HepG2 (cell line): ENCODE measurements at regions not wholly inside any gene's neighbourhood (a gene's known extent, or its start where the extent isn't known, plus 50 kb on each side); places are given as distances from the start of the nearest gene placed in this dataset.

Source experiments
- ATAC-seq: fragments of 200-7000 bp; cut with Tn5 transposase; 3 replicates; pipeline ENCODE4 v1.9.1; 2020; ENCODE audit warnings: mild to moderate bottlenecking, moderate library complexity
- BruUV-seq: library from RNA; stranded (reverse); fragments of 400-500 nt; replicated peaks from 2 replicates; lab custom pipeline; 2021; lab: Mats Ljungman, UMichigan
- CTCF ChIA-PET: fragments of 300-600 bp; formaldehyde crosslinking; extraction: SDS; loops from one replicate; lab custom pipeline; 2021; ENCODE audit warnings: low total read pairs, inconsistent platforms, low intra/inter-chr PET ratio; lab: Yijun Ruan, JAX
- POLR2A ChIA-PET: fragments of 350-600 bp; sonication (Branson Sonifier 250); formaldehyde crosslinking; loops from one replicate; lab custom pipeline; 2020; ENCODE audit warnings: antibody characterized with exemption, inconsistent platforms; lab: Yijun Ruan, JAX
- DNase-seq: peaks from one replicate; pipeline ENCODE4 v3.0.0-alpha.2; 2015; ENCODE audit warnings: low spot score
- FAIRE-seq: peaks from 3 replicates; lab custom pipeline; 2011; peaks lifted over from hg19 to GRCh38; lab: Jason Lieb, UNC
- H2AFZ ChIP-seq: one replicate; pipeline ENCODE4 v1.6.1; 2011; ENCODE audit warnings: low read length, inconsistent platforms
- H3K27ac ChIP-seq: fragments of 300-600 bp; 3 replicates; pipeline ENCODE4 v1.8.0; 2011; ENCODE audit warnings: mixed run types, mild to moderate bottlenecking, mixed read lengths, low read length, inconsistent platforms; ENCODE audit not compliant: insufficient read depth; ENCODE audit errors: extremely low read length
- H3K27me3 ChIP-seq, 2 experiments: fragments of 200-600 bp in 1 of 2; 2 replicates in 1 of 2; 3 replicates in 1 of 2; pipeline versions ENCODE4 v1.6.0 to v1.8.0; 2011; ENCODE audit warnings: low read length in 2 of 2, mild to moderate bottlenecking in 2 of 2, moderate library complexity in 2 of 2, inconsistent platforms in 1 of 2; ENCODE audit not compliant: insufficient read depth in 2 of 2, control insufficient read depth in 1 of 2
- H3K36me3 ChIP-seq, 2 experiments: fragments of 200-600 bp in 1 of 2; replicated peaks in 1 of 2; 2 replicates in 1 of 2; 3 replicates in 1 of 2; pipeline versions ENCODE4 v1.5.1 to v1.8.0; 2011; ENCODE audit warnings: low read length in 2 of 2, inconsistent platforms in 1 of 2; ENCODE audit not compliant: insufficient read depth in 2 of 2, control insufficient read depth in 1 of 2
- H3K4me1 ChIP-seq: 2 replicates; pipeline ENCODE4 v1.5.1; 2012; ENCODE audit warnings: low read length, inconsistent platforms; ENCODE audit not compliant: insufficient read depth
- H3K4me2 ChIP-seq: 2 replicates; pipeline ENCODE4 v1.6.0; 2011; ENCODE audit warnings: low read depth, low read length, inconsistent platforms
- H3K4me3 ChIP-seq, 3 experiments: fragments of 200-600 bp in 1 of 3; sonication (generic), shearing (Covaris generic) in 1 of 3; replicated peaks in 1 of 3; 2 replicates each; pipeline ENCODE4 v1.5.1; 2011 to 2016; ENCODE audit warnings: low read length in 3 of 3, inconsistent platforms in 2 of 3, low read depth in 2 of 3, mild to moderate bottlenecking in 2 of 3, control low read depth in 1 of 3, mixed read lengths in 1 of 3; ENCODE audit not compliant: insufficient read depth in 1 of 3
- H3K79me2 ChIP-seq: one replicate; pipeline ENCODE4 v1.6.1; 2011; ENCODE audit warnings: low read length, inconsistent platforms; ENCODE audit not compliant: insufficient read depth
- H3K9ac ChIP-seq: 2 replicates; pipeline ENCODE4 v1.6.0; 2011; ENCODE audit warnings: mild to moderate bottlenecking, low read depth, low read length, inconsistent platforms; ENCODE audit not compliant: insufficient read depth
- H3K9me3 ChIP-seq: 2 replicates; pipeline ENCODE4 v1.5.1; 2012; ENCODE audit warnings: mild to moderate bottlenecking, low read length
- H4K20me1 ChIP-seq: 2 replicates; pipeline ENCODE4 v1.6.0; 2011; ENCODE audit warnings: inconsistent platforms, mild to moderate bottlenecking, low read length, moderate library complexity; ENCODE audit not compliant: insufficient read depth
- MXI1 ChIP-seq: IDR thresholded peaks from 3 replicates; pipeline ENCODE4 v1.6.1; 2012; ENCODE audit warnings: low read depth, low read length, inconsistent platforms, borderline replicate concordance
- PHF20 ChIP-seq: sonication (generic); formaldehyde crosslinking; IDR thresholded peaks from 2 replicates; pipeline ENCODE4 v1.5.0; 2020; ENCODE audit warnings: mild to moderate bottlenecking, missing genetic modification reagents
- POGZ ChIP-seq: sonication (generic); formaldehyde crosslinking; IDR thresholded peaks from 2 replicates; pipeline ENCODE4 v1.4.0; 2020; ENCODE audit warnings: mild to moderate bottlenecking, missing genetic modification reagents
- SAFB2 ChIP-seq: sonication (generic); formaldehyde crosslinking; IDR thresholded peaks from 2 replicates; pipeline ENCODE4 v1.5.1; 2020; ENCODE audit warnings: missing genetic modification reagents, low read depth, mild to moderate bottlenecking, borderline replicate concordance
- ZBTB1 ChIP-seq: sonication (generic); formaldehyde crosslinking; IDR thresholded peaks from 2 replicates; pipeline ENCODE4 v1.4.0; 2020; ENCODE audit warnings: missing genetic modification reagents, borderline replicate concordance
- ZBTB33 ChIP-seq: sonication (generic); formaldehyde crosslinking; IDR thresholded peaks from 2 replicates; pipeline ENCODE4 v1.4.0; 2020; ENCODE audit warnings: missing genetic modification reagents
- ZNF281 ChIP-seq: sonication (generic); formaldehyde crosslinking; IDR thresholded peaks from 2 replicates; pipeline ENCODE4 v1.4.0; 2020; ENCODE audit warnings: missing genetic modification reagents, borderline replicate concordance
- ZNF569 ChIP-seq: sonication (generic); formaldehyde crosslinking; IDR thresholded peaks from 2 replicates; pipeline ENCODE4 v1.5.0; 2020; ENCODE audit warnings: mild to moderate bottlenecking, missing genetic modification reagents, moderate library complexity, borderline replicate concordance
- WGBS: methylation state at CpG from one replicate; pipeline ENCODE4 v1.1.6; 2017; ENCODE audit warnings: low lambda C conversion rate; 5-methylcytosine and 5-hydroxymethylcytosine counted together
- in situ Hi-C: cut with HindIII; loops from 2 replicates; pipeline ENCODE4 v1.10.0; 2017; ENCODE audit warnings: low pct_unique_long_range_greater_than_20kb; ENCODE audit not compliant: extremely low pct_ligation_motif_present
- intact Hi-C: fragments of 100-400 bp; cut with micrococcal nuclease; formaldehyde crosslinking; loops from one replicate; pipeline ENCODE4 v1.10.0; 2022; ENCODE audit not compliant: unreplicated experiment
- TF ChIP-seq, protein P1 (sequence below): fragments of 450-650 bp; IDR thresholded peaks from 2 replicates; pipeline ENCODE4 v1.6.1; 2016
- TF ChIP-seq, protein P2 (sequence below): sonication (generic); formaldehyde crosslinking; IDR thresholded peaks from 2 replicates; pipeline ENCODE4 v1.4.0; 2020; ENCODE audit warnings: missing genetic modification reagents

- TF ChIP-seq POGZ (CRISPR knock-in tag), result no peak
- no peak for TF ChIP-seq PHF20 (CRISPR knock-in tag)
- TF ChIP-seq, protein P1, sequence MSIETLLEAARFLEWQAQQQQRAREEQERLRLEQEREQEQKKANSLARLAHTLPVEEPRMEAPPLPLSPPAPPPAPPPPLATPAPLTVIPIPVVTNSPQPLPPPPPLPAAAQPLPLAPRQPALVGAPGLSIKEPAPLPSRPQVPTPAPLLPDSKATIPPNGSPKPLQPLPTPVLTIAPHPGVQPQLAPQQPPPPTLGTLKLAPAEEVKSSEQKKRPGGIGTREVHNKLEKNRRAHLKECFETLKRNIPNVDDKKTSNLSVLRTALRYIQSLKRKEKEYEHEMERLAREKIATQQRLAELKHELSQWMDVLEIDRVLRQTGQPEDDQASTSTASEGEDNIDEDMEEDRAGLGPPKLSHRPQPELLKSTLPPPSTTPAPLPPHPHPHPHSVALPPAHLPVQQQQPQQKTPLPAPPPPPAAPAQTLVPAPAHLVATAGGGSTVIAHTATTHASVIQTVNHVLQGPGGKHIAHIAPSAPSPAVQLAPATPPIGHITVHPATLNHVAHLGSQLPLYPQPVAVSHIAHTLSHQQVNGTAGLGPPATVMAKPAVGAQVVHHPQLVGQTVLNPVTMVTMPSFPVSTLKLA, result no peak
- no peak for TF ChIP-seq ZNF281 (CRISPR knock-in tag)
Observed at GRCh38 chr13:104737713-104738112, 1671.5 kb upstream of the SLC10A2 start (continued).

- Histone ChIP-seq H4K20me1 (no peaks in the 10 kb centered on the region), H3K9me3 (peaks cover 51% of the 10 kb centered on the region), H3K27ac (no peak overlapping the region), H3K4me1 (no peaks in the 10 kb centered on the region), H2AFZ (no peak overlapping the region), H3K9ac (no peak overlapping the region), H3K79me2 (no peaks in the 10 kb centered on the region), H3K36me3 (no peaks in the 10 kb centered on the region), H3K27me3 (no peaks in the 10 kb centered on the region), H3K4me2 (no peak overlapping the region), H3K4me3 (no peak overlapping the region)
- CTCF ChIA-PET, result no interaction called here
- no TSS peak for BruUV-seq
- 0% methylated on average over 1 of the region's 1 CpG for WGBS
- ATAC-seq, result no peak
- no peak for TF ChIP-seq ZNF569
- TF ChIP-seq ZBTB1 (CRISPR knock-in tag), result no peak
- no peak for TF ChIP-seq MXI1
- no peak for TF ChIP-seq ZBTB33 (CRISPR knock-in tag)
- no peak for TF ChIP-seq SAFB2
- TF ChIP-seq, protein P2, sequence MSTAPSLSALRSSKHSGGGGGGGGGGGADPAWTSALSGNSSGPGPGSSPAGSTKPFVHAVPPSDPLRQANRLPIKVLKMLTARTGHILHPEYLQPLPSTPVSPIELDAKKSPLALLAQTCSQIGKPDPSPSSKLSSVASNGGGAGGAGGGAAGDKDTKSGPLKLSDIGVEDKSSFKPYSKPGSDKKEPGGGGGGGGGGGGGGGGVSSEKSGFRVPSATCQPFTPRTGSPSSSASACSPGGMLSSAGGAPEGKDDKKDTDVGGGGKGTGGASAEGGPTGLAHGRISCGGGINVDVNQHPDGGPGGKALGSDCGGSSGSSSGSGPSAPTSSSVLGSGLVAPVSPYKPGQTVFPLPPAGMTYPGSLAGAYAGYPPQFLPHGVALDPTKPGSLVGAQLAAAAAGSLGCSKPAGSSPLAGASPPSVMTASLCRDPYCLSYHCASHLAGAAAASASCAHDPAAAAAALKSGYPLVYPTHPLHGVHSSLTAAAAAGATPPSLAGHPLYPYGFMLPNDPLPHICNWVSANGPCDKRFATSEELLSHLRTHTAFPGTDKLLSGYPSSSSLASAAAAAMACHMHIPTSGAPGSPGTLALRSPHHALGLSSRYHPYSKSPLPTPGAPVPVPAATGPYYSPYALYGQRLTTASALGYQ (CRISPR knock-in tag), result no peak
- no peak for FAIRE-seq
- no peak for DNase-seq
- POLR2A ChIA-PET, result no interaction called here
- intact Hi-C loops (no loop called here), in situ Hi-C loops (no loop called here)
Observed at GRCh38 chr13:104733427-104733826, 1667.2 kb upstream of the SLC10A2 start.
